SU-DHL-6 (cell line): ENCODE measurements at regions not wholly inside any gene's neighbourhood (a gene's known extent, or its start where the extent isn't known, plus 50 kb on each side); places are given as distances from the start of the nearest gene placed in this dataset.
"Not testable (repeated sequence)": the region's sequence is repeated elsewhere in the genome, so short reads cannot be mapped to it uniquely, and the experiment has no call there.

Experiments used
- H2AFZ ChIP-seq: fragments of 200-600 bp; sonication (generic); 2 replicates; pipeline ENCODE4 v1.6.1; 2014; ENCODE audit warnings: low read depth, mild to moderate bottlenecking, moderate library complexity, mixed read lengths, antibody characterized with exemption, low read length; ENCODE audit not compliant: severe bottlenecking
- H3F3A ChIP-seq: fragments of 200-600 bp; shearing (Covaris generic); 2 replicates; pipeline ENCODE4 v1.6.0; 2016; ENCODE audit warnings: antibody characterized with exemption, mild to moderate bottlenecking; ENCODE audit not compliant: insufficient read depth
- H3K27ac ChIP-seq: fragments of 200-600 bp; sonication (generic); 2 replicates; pipeline ENCODE4 v1.5.1; 2016; ENCODE audit warnings: low read depth, mild to moderate bottlenecking, low read length, moderate library complexity, mixed read lengths
- H3K27me3 ChIP-seq: fragments of 200-600 bp; sonication (generic), shearing (Covaris generic); 2 replicates; pipeline ENCODE4 v1.6.0; 2014; ENCODE audit warnings: mild to moderate bottlenecking, low read length
- H3K36me3 ChIP-seq: fragments of 200-600 bp; sonication (generic); 2 replicates; pipeline ENCODE4 v1.6.1; 2014; ENCODE audit warnings: mild to moderate bottlenecking, low read length, mixed read lengths
- H3K4me2 ChIP-seq: fragments of 300-600, 200-600 bp; shearing (Covaris generic), sonication (generic); 2 replicates; pipeline ENCODE4 v1.6.0; 2014; ENCODE audit warnings: low read length, low read depth, mild to moderate bottlenecking; ENCODE audit not compliant: poor library complexity, severe bottlenecking
- H3K4me3 ChIP-seq: fragments of 200-600 bp; sonication (generic); 2 replicates; pipeline ENCODE4 v1.5.1; 2014; ENCODE audit warnings: antibody characterized with exemption, low read length, mild to moderate bottlenecking, mixed read lengths; ENCODE audit not compliant: insufficient read depth, poor library complexity, severe bottlenecking
- H3K79me2 ChIP-seq: fragments of 200-600 bp; sonication (generic); 2 replicates; pipeline ENCODE4 v1.6.1; 2014; ENCODE audit warnings: mild to moderate bottlenecking, low read length, moderate library complexity; ENCODE audit not compliant: insufficient read depth
- H3K9ac ChIP-seq: fragments of 200-600 bp; sonication (generic); 2 replicates; pipeline ENCODE4 v1.7.0; 2014; ENCODE audit warnings: mild to moderate bottlenecking, low read length
- H3K9me2 ChIP-seq: fragments of 200-600 bp; sonication (generic); replicated peaks from 2 replicates; pipeline ENCODE4 v1.6.1; 2014; ENCODE audit warnings: low read length; ENCODE audit not compliant: insufficient read depth
- H3K9me3 ChIP-seq: fragments of 200-600 bp; sonication (generic); 2 replicates; pipeline ENCODE4 v1.6.1; 2014; ENCODE audit warnings: low read length, mixed read lengths; ENCODE audit not compliant: insufficient read depth
- H4K20me1 ChIP-seq: fragments of 200-600 bp; sonication (generic); 2 replicates; pipeline ENCODE4 v1.6.1; 2014; ENCODE audit warnings: low read depth, mild to moderate bottlenecking, antibody characterized with exemption, low read length, moderate library complexity, mixed read lengths
- EZH2phosphoT487 ChIP-seq: fragments of 200-600 bp; sonication (generic), shearing (Covaris generic); conservative IDR thresholded peaks from 2 replicates; pipeline ENCODE4 v1.6.1; 2018; ENCODE audit warnings: mild to moderate bottlenecking, antibody characterized with exemption, low read length, moderate library complexity, mixed read lengths
- TF ChIP-seq, protein P1 (sequence below): fragments of 200-600 bp; sonication (generic); IDR thresholded peaks from one replicate; pipeline ENCODE4 v1.5.1; 2017; ENCODE audit warnings: antibody characterized with exemption, mild to moderate bottlenecking, low read length, moderate library complexity; ENCODE audit not compliant: insufficient read depth, poor library complexity, severe bottlenecking

DNA sequence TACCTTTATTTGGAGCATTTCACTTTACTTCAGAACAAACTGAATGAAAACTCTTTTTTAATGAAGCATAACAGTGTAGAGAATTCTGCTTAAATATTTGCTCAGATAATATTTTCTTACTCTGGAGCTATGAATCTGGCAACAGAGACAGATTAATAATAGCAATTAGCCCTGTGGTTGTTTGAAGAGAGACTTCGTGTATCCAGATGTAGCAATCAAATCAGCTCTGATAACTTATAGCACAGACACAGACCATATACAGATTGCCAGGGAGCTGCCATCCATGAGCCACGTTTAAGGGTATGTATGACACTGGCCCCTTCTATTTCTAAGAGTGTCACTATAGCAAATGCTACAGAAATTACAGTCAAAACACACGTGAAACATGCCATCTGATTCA is 146.6 kb downstream of the EXOC5 start:
- no peak overlapping the region for H3K27ac ChIP-seq
- no peaks in the 10 kb centered on the region for H3K36me3 ChIP-seq
- no peaks in the 10 kb centered on the region for H4K20me1 ChIP-seq
- H3F3A ChIP-seq = no peaks in the 10 kb centered on the region
- H3K4me3 ChIP-seq = no peak overlapping the region
- H3K79me2 ChIP-seq = no peaks in the 10 kb centered on the region
- H3K9me3 ChIP-seq = no peaks in the 10 kb centered on the region
- no peak overlapping the region for H2AFZ ChIP-seq
- H3K4me2 ChIP-seq = no peak overlapping the region
- no peaks in the 10 kb centered on the region for H3K27me3 ChIP-seq
- H3K9me2 ChIP-seq = no peaks in the 10 kb centered on the region
- H3K9ac ChIP-seq = no peak overlapping the region
- TF ChIP-seq, protein P1, sequence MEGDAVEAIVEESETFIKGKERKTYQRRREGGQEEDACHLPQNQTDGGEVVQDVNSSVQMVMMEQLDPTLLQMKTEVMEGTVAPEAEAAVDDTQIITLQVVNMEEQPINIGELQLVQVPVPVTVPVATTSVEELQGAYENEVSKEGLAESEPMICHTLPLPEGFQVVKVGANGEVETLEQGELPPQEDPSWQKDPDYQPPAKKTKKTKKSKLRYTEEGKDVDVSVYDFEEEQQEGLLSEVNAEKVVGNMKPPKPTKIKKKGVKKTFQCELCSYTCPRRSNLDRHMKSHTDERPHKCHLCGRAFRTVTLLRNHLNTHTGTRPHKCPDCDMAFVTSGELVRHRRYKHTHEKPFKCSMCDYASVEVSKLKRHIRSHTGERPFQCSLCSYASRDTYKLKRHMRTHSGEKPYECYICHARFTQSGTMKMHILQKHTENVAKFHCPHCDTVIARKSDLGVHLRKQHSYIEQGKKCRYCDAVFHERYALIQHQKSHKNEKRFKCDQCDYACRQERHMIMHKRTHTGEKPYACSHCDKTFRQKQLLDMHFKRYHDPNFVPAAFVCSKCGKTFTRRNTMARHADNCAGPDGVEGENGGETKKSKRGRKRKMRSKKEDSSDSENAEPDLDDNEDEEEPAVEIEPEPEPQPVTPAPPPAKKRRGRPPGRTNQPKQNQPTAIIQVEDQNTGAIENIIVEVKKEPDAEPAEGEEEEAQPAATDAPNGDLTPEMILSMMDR = no peak
- TF ChIP-seq EZH2phosphoT487 = no peak

DNA sequence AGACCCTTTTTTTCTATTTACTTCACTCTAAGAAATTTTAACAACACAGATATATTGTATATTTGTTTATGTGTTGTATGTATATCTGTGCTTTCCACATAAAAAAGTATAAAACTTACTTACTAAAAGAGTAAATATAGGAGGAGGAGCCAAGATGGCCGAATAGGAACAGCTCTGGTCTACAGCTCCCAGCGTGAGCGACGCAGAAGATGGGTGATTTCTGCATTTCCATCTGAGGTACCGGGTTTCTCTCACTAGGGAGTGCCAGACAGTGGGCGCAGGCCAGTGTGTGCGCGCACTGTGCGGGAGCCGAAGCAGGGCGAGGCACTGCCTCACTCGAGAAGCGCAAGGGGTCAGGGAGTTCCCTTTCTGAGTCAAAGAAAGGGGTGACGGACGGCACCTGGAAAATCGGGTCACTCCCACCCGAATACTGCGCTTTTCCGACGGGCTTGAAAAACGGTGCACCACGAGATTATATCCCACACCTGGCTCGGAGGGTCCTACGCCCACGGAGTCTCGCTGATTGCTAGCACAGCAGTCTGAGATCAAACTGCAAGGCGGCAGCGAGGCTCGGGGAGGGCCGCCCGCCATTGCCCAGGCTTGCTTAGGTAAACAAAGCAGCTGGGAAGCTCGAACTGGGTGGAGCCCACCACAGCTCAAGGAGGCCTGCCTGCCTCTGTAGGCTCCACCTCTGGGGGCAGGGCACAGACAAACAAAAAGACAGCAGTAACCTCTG is 156.5 kb downstream of the EXOC5 start:
- not testable (repeated sequence) for H3K79me2 ChIP-seq, H3K36me3 ChIP-seq, H4K20me1 ChIP-seq, H3K4me2 ChIP-seq, H3K9me3 ChIP-seq, H3K27ac ChIP-seq, H3K9me2 ChIP-seq, H2AFZ ChIP-seq, H3K27me3 ChIP-seq, H3K9ac ChIP-seq, H3K4me3 ChIP-seq, H3F3A ChIP-seq

DNA sequence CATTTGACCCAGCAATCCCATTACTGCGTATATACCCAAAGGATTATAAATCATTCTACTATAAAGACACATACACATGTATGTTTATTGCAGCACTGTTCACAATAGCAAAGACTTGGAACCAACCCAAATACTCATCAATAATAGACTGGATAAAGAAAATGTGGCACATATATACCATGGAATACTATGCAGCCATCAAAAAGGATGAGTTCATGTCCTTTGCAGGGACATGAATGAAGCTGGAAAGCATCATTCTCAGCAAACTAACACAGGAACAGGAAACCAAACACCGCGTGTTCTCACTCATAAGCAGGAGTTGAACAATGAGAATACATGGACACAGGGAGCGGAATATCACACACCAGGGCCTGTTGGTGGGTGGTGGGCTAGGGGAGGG is 158.3 kb downstream of the EXOC5 start:
- not testable (repeated sequence) for H3K4me2 ChIP-seq, H3K79me2 ChIP-seq, H3K4me3 ChIP-seq, H3K9me3 ChIP-seq, H3K36me3 ChIP-seq, H3K9me2 ChIP-seq, H3F3A ChIP-seq, H4K20me1 ChIP-seq, H2AFZ ChIP-seq, H3K9ac ChIP-seq, H3K27ac ChIP-seq, H3K27me3 ChIP-seq

DNA sequence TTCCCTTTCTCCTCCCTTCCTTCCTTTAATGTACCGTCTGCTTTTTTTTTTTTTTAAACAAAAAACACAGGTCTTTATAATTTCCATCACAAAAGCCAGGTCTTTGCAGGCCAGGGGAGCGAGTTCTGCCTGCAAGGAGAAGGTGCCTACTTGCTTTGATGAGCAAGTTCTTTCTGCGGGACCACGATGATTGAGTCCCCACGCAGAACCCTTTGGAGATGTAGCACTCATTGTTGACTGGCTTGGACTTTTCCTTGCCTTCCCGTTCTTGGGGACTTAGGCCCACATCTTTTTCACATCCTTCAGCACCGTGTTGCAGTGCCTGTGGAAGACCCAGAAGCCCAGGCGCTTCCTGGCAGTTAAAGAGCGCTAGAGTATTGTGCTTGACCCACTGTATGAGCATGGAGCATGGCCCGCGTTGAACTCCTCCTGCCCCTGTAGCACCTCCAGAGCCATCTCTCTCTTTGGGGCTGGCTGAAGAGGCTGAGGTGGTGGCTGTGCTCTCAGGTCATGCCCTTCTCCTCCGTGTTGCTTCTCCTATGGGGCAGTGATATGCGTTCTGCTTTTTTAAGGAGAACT is 177.6 kb downstream of the EXOC5 start:
- Histone ChIP-seq H3K27ac (no peak overlapping the region), H3K9me2 (no peaks in the 10 kb centered on the region), H3K79me2 (no peaks in the 10 kb centered on the region), H3K9ac (no peak overlapping the region), H3K36me3 (no peaks in the 10 kb centered on the region), H3K4me2 (no peak overlapping the region), H2AFZ (no peak overlapping the region), H3K9me3 (no peaks in the 10 kb centered on the region), H3K27me3 (peaks cover 2% of the 10 kb centered on the region; the same call in 1 of the 2 replicates), H3F3A (no peaks in the 10 kb centered on the region), H3K4me3 (no peak overlapping the region), H4K20me1 (no peaks in the 10 kb centered on the region)
- TF ChIP-seq, protein P1 = no peak
- no peak for TF ChIP-seq EZH2phosphoT487
